H9 (cell line): ENCODE measurements at regions not wholly inside any gene's neighbourhood (a gene's known extent, or its start where the extent isn't known, plus 50 kb on each side); places are given as distances from the start of the nearest gene placed in this dataset.

Experiments
- DNase-seq: peaks from one replicate; pipeline ENCODE4 v3.0.0-alpha.2; 2017
- H2AFZ ChIP-seq: one replicate; pipeline ENCODE4 v1.6.1; 2013; ENCODE audit warnings: mild to moderate bottlenecking, low read length, control low read depth, moderate library complexity
- H2AK5ac ChIP-seq: 2 replicates; pipeline ENCODE4 v1.6.1; 2013; ENCODE audit warnings: low read length, control low read depth, mixed read lengths; ENCODE audit not compliant: insufficient read length
- H2BK120ac ChIP-seq: one replicate; pipeline ENCODE4 v1.6.1; 2013; ENCODE audit warnings: low read depth, mild to moderate bottlenecking, low read length, control low read depth, inconsistent platforms; ENCODE audit not compliant: poor library complexity, severe bottlenecking
- H2BK12ac ChIP-seq: 2 replicates; pipeline ENCODE4 v1.6.1; 2013; ENCODE audit warnings: low read length, control low read depth, mixed read lengths, low read depth; ENCODE audit not compliant: insufficient read length
- H2BK15ac ChIP-seq: 2 replicates; pipeline ENCODE4 v1.6.1; 2013; ENCODE audit warnings: low read depth, low read length, control low read depth
- H2BK20ac ChIP-seq: one replicate; pipeline ENCODE4 v1.6.1; 2013; ENCODE audit warnings: low read depth, mild to moderate bottlenecking, low read length, control low read depth, inconsistent platforms; ENCODE audit not compliant: poor library complexity, severe bottlenecking
- H2BK5ac ChIP-seq: 2 replicates; pipeline ENCODE4 v1.6.1; 2013; ENCODE audit warnings: low read length, control low read depth, mixed read lengths; ENCODE audit not compliant: insufficient read length
- H3K14ac ChIP-seq: 2 replicates; pipeline ENCODE4 v1.6.1; 2013; ENCODE audit warnings: low read length, control low read depth; ENCODE audit not compliant: insufficient read depth
- H3K18ac ChIP-seq: 2 replicates; pipeline ENCODE4 v1.6.1; 2013; ENCODE audit warnings: low read depth, mild to moderate bottlenecking, mixed read lengths, low read length, control low read depth; ENCODE audit not compliant: insufficient read length
- H3K23ac ChIP-seq: 2 replicates; pipeline ENCODE4 v1.6.1; 2013; ENCODE audit warnings: low read length, control low read depth, mixed read lengths, low read depth; ENCODE audit not compliant: insufficient read length
- H3K23me2 ChIP-seq: 2 replicates; pipeline ENCODE4 v1.6.1; 2013; ENCODE audit warnings: low read depth, mild to moderate bottlenecking, mixed read lengths, low read length, control low read depth; ENCODE audit not compliant: insufficient read length, poor library complexity, severe bottlenecking
- H3K27ac ChIP-seq: 2 replicates; pipeline ENCODE4 v1.5.1; 2013; ENCODE audit warnings: low read length, control low read depth, mixed read lengths, low read depth; ENCODE audit not compliant: insufficient read length
- H3K27me3 ChIP-seq: 2 replicates; pipeline ENCODE4 v1.6.1; 2013; ENCODE audit warnings: low read length, control low read depth, inconsistent platforms; ENCODE audit not compliant: insufficient read depth
- H3K4ac ChIP-seq: 2 replicates; pipeline ENCODE4 v1.6.1; 2013; ENCODE audit warnings: low read depth, mild to moderate bottlenecking, control low read depth, inconsistent platforms, low read length, moderate library complexity
- H3K4me1 ChIP-seq: 2 replicates; pipeline ENCODE4 v1.6.1; 2013; ENCODE audit warnings: low read length, control low read depth, inconsistent platforms; ENCODE audit not compliant: insufficient read depth
- H3K4me2 ChIP-seq: 2 replicates; pipeline ENCODE4 v1.6.1; 2013; ENCODE audit warnings: low read length, control low read depth, mixed read lengths; ENCODE audit not compliant: insufficient read length, insufficient read depth
- H3K56ac ChIP-seq: 2 replicates; pipeline ENCODE4 v1.6.1; 2013; ENCODE audit warnings: low read depth, mild to moderate bottlenecking, mixed read lengths, low read length, control low read depth; ENCODE audit not compliant: insufficient read length
- H3K79me1 ChIP-seq: 2 replicates; pipeline ENCODE4 v1.6.1; 2013; ENCODE audit warnings: low read depth, mild to moderate bottlenecking, moderate library complexity, low read length, control low read depth, inconsistent platforms; ENCODE audit not compliant: insufficient read depth, poor library complexity, severe bottlenecking
- H3K79me2 ChIP-seq: 2 replicates; pipeline ENCODE4 v1.6.1; 2013; ENCODE audit warnings: low read length, control low read depth, inconsistent platforms; ENCODE audit not compliant: insufficient read depth
- H3K9ac ChIP-seq: 2 replicates; pipeline ENCODE4 v1.6.1; 2013; ENCODE audit warnings: low read length, control low read depth, mixed read lengths; ENCODE audit not compliant: insufficient read length; ENCODE audit errors: extremely low read depth
- H3K9me3 ChIP-seq: one replicate; pipeline ENCODE4 v1.6.1; 2013; ENCODE audit warnings: low read depth, low read length, inconsistent platforms; ENCODE audit not compliant: control insufficient read depth
- H3T11ph ChIP-seq: one replicate; pipeline ENCODE4 v1.6.1; 2013; ENCODE audit warnings: mild to moderate bottlenecking, low read length, control low read depth, inconsistent platforms
- H4K20me1 ChIP-seq: one replicate; pipeline ENCODE4 v1.6.1; 2013; ENCODE audit not compliant: control insufficient read depth, insufficient read length, insufficient read depth
- H4K5ac ChIP-seq: 2 replicates; pipeline ENCODE4 v1.6.1; 2013; ENCODE audit warnings: low read depth, mild to moderate bottlenecking, mixed read lengths, low read length, control low read depth; ENCODE audit not compliant: insufficient read length
- H4K8ac ChIP-seq: replicated peaks from 2 replicates; pipeline ENCODE4 v1.6.1; 2013; ENCODE audit warnings: low read length, control low read depth, mixed read lengths, low read depth; ENCODE audit not compliant: insufficient read length
- H4K91ac ChIP-seq: 2 replicates; pipeline ENCODE4 v1.6.1; 2013; ENCODE audit warnings: low read depth, mild to moderate bottlenecking, moderate library complexity, mixed read lengths, low read length, control low read depth; ENCODE audit not compliant: insufficient read length
- H3K27ac Mint-ChIP-seq, 3 experiments: 2 replicates in 2 of 3; 3 replicates in 1 of 3; pipeline ENCODE4 v1.8.0; 2020 to 2021; ENCODE audit warnings: mixed read lengths in 3 of 3, mild to moderate bottlenecking in 1 of 3, moderate library complexity in 1 of 3
- H3K27me3 Mint-ChIP-seq: 2 replicates; pipeline ENCODE4 v1.8.0; 2021; ENCODE audit warnings: low read depth, mild to moderate bottlenecking, moderate library complexity, mixed read lengths
- H3K36me3 Mint-ChIP-seq, 3 experiments: 2 replicates in 2 of 3; 3 replicates in 1 of 3; pipeline ENCODE4 v1.8.0; 2020 to 2021; ENCODE audit warnings: low read depth in 3 of 3, mixed read lengths in 3 of 3; ENCODE audit not compliant: insufficient read depth in 1 of 3
- H3K4me1 Mint-ChIP-seq, 2 experiments: 2 replicates each; pipeline ENCODE4 v1.8.0; 2020; ENCODE audit warnings: mixed read lengths in 2 of 2
- H3K4me3 Mint-ChIP-seq, 2 experiments: 2 replicates in 1 of 2; 3 replicates in 1 of 2; pipeline ENCODE4 v1.8.0; 2020 to 2021; ENCODE audit warnings: mild to moderate bottlenecking in 2 of 2, mixed read lengths in 2 of 2, moderate library complexity in 1 of 2
- H3K9me3 Mint-ChIP-seq, 2 experiments: 2 replicates in 1 of 2; 3 replicates in 1 of 2; pipeline ENCODE4 v1.8.0; 2020; ENCODE audit warnings: mild to moderate bottlenecking in 2 of 2, mixed read lengths in 2 of 2, moderate library complexity in 1 of 2
- WGBS: extraction: QIAGEN DNeasy Blood & Tissue Kit; methylation state at CpG from one replicate; pipeline ENCODE4 v1.1.7; 2013; ENCODE audit warnings: missing lambda C conversion rate, low lambda C conversion rate, mixed read lengths; ENCODE audit not compliant: insufficient read length; ENCODE audit errors: extremely low coverage; 5-methylcytosine and 5-hydroxymethylcytosine counted together
- TF ChIP-seq, protein P1 (sequence below): fragments of 200-600 bp; sonication (generic); conservative IDR thresholded peaks from 3 replicates; pipeline ENCODE4 v1.8.0; 2021; ENCODE audit warnings: antibody characterized with exemption, mild to moderate bottlenecking

DNA sequence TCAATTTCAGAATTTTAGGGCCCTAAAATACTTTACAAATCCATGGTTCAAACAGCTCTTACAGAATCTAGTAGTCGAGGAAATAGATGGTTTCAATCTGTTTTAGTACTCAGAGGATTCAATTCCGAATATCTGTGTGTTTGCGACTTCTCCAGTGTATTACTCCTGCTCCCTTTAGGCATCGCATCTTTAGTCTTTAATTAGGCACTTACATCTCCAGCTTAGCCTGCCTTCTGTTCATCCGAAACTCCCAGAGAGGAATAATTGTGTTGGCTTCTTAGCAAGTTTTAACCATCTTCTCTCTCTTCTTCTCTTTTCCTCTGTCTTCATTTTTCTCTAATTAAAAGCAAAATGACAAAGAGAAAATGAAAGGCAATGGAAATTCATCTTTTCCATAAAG is 1901.3 kb upstream of the TENM3 start:
- Histone ChIP-seq H2AFZ (no peak overlapping the region), H3K79me2 (no peaks in the 10 kb centered on the region), H2AK5ac (no peak overlapping the region), H3K9me3 (no peaks in the 10 kb centered on the region), H3K14ac (no peak overlapping the region), H3K27me3 (no peaks in the 10 kb centered on the region), H2BK12ac (no peak overlapping the region), H2BK5ac (no peak overlapping the region), H3K4me2 (no peak overlapping the region), H3T11ph (no peak overlapping the region), H3K56ac (no peak overlapping the region), H3K18ac (no peak overlapping the region), H2BK15ac (no peak overlapping the region), H3K27ac (no peak overlapping the region), H4K91ac (no peak overlapping the region), H3K23me2 (no peaks in the 10 kb centered on the region), H3K79me1 (no peaks in the 10 kb centered on the region), H2BK20ac (no peak overlapping the region), H3K4ac (no peak overlapping the region), H4K5ac (no peak overlapping the region), H4K8ac (no peak overlapping the region), H3K9ac (no peak overlapping the region), H4K20me1 (no peaks in the 10 kb centered on the region), H3K23ac (no peak overlapping the region), H3K4me1 (no peaks in the 10 kb centered on the region), H2BK120ac (no peak overlapping the region)
- Mint-ChIP-seq H3K9me3 (no peaks in the 10 kb centered on the region; a peak in 1 of 5 replicates), H3K36me3 (no peaks in the 10 kb centered on the region), H3K4me3 (no peak overlapping the region), H3K27me3 (no peaks in the 10 kb centered on the region; the same call in 1 of the 2 replicates), H3K27ac (no peak overlapping the region), H3K4me1 (no peaks in the 10 kb centered on the region)
- WGBS = no CpG with 5 or more reads among the region's 5 CpGs
- DNase-seq = no peak
- TF ChIP-seq, protein P1, sequence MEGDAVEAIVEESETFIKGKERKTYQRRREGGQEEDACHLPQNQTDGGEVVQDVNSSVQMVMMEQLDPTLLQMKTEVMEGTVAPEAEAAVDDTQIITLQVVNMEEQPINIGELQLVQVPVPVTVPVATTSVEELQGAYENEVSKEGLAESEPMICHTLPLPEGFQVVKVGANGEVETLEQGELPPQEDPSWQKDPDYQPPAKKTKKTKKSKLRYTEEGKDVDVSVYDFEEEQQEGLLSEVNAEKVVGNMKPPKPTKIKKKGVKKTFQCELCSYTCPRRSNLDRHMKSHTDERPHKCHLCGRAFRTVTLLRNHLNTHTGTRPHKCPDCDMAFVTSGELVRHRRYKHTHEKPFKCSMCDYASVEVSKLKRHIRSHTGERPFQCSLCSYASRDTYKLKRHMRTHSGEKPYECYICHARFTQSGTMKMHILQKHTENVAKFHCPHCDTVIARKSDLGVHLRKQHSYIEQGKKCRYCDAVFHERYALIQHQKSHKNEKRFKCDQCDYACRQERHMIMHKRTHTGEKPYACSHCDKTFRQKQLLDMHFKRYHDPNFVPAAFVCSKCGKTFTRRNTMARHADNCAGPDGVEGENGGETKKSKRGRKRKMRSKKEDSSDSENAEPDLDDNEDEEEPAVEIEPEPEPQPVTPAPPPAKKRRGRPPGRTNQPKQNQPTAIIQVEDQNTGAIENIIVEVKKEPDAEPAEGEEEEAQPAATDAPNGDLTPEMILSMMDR = no peak
